OCI-LY3 (cell line): ENCODE measurements at regions not wholly inside any gene's neighbourhood (a gene's known extent, or its start where the extent isn't known, plus 50 kb on each side); places are given as distances from the start of the nearest gene placed in this dataset.
A peak's percentile ranks its signal among the peaks of the same experiment; 100 is the strongest.

Experiments used
- H2AFZ ChIP-seq: fragments of 200-600, 300-600 bp; shearing (Covaris generic); 2 replicates; pipeline ENCODE4 v1.6.0; 2014; ENCODE audit warnings: antibody characterized with exemption, low read depth, low read length
- H3K27ac ChIP-seq: fragments of 200-600, 300-600 bp; sonication (generic); 2 replicates; pipeline ENCODE4 v1.5.1; 2014; ENCODE audit warnings: mild to moderate bottlenecking, low read length, moderate library complexity, mixed read lengths
- H3K27me3 ChIP-seq: fragments of 200-600, 300-600 bp; sonication (generic); 2 replicates; pipeline ENCODE4 v1.6.1; 2014; ENCODE audit warnings: low read depth, low read length, mixed read lengths
- H3K36me3 ChIP-seq: fragments of 200-600, 300-600 bp; sonication (generic); replicated peaks from 2 replicates; pipeline ENCODE3; 2014; ENCODE audit warnings: low read depth, low read length, mixed read lengths
- H3K4me1 ChIP-seq: fragments of 300-600, 200-600 bp; sonication (generic); 2 replicates; pipeline ENCODE4 v1.6.1; 2014; ENCODE audit warnings: low read length, mixed read lengths
- H3K4me2 ChIP-seq: fragments of 200-600, 300-600 bp; sonication (generic); 2 replicates; pipeline ENCODE4 v1.6.1; 2014; ENCODE audit warnings: low read length, mixed read lengths
- H3K4me3 ChIP-seq: fragments of 300-600, 200-600 bp; sonication (generic); 2 replicates; pipeline ENCODE4 v1.5.1; 2014; ENCODE audit warnings: antibody characterized with exemption, mild to moderate bottlenecking, low read length, moderate library complexity
- H3K79me2 ChIP-seq: fragments of 300-600, 200-600 bp; shearing (Covaris generic); 2 replicates; pipeline ENCODE4 v1.6.1; 2014; ENCODE audit warnings: mild to moderate bottlenecking, low read length, mixed read lengths
- H3K9ac ChIP-seq: fragments of 300-600, 200-600 bp; shearing (Covaris generic); 2 replicates; pipeline ENCODE4 v1.6.0; 2014; ENCODE audit warnings: mild to moderate bottlenecking, low read length, moderate library complexity
- H3K9me3 ChIP-seq: fragments of 200-600, 300-600 bp; shearing (Covaris generic); 2 replicates; pipeline ENCODE4 v1.6.1; 2014; ENCODE audit warnings: low read length, mixed read lengths; ENCODE audit not compliant: insufficient read depth
- H4K20me1 ChIP-seq: fragments of 200-600, 300-600 bp; sonication (generic); 2 replicates; pipeline ENCODE4 v1.6.1; 2016; ENCODE audit warnings: low read length, mixed read lengths; ENCODE audit not compliant: insufficient read depth
- EZH2phosphoT487 ChIP-seq: fragments of 200-600 bp; shearing (Covaris generic); IDR thresholded peaks from 2 replicates; pipeline ENCODE4 v1.6.1; 2018; ENCODE audit warnings: antibody characterized with exemption, mixed run types, low read depth
- TF ChIP-seq, protein P1 (sequence below): fragments of 200-600, 300-600 bp; sonication (generic); IDR thresholded peaks from 2 replicates; pipeline ENCODE4 v1.5.1; 2014; ENCODE audit warnings: antibody characterized with exemption, low read length, low read depth

DNA sequence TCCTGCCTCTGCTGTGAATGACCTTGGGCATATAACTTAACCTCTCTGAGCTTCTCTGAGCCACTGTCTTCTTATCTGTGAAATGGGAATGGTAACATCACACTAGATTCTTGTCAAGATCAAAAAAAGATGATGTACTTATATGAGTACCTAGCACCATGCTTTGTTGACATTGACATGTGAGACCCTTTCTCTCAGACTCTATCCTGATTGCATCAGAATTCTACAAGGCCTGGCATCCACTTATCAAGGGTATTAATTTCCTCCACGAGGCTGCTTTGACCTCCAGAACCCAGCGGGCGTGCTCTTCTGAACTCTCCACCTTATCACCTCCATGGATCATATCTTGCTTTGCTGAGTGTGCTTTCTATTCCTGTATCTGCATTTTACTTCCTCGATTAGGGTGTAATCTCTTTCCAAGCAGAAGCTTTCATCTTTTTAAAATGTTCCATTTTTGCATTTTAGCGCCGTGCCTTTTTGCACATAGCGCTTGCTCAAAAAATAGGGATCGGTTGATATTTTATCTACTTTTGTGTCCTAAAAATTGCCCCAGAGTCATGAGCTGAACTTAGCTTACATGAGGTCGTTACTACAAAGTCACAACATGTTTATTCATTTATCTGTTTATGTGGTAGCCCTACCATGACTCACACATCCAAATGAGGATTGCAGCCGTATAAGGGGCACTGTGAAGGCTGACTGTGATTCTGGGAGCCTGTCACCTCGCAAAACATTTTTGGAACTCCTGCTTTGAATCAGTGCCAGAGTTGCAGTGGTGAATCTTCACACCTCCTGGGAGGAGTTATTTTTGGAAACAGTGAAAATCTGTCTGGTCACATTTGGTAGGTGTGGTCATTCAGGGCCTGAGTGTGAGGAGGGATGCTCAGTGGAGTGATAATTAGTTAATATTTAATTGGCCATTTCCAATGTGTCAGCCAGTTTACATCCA lies 63.2 kb downstream of the IER5 start:
- Histone ChIP-seq H3K27ac (no peak overlapping the region), H3K9ac (no peak overlapping the region), H3K27me3 (peaks cover 8% of the 10 kb centered on the region; the same call in 1 of the 2 replicates), H3K36me3 (no peaks in the 10 kb centered on the region), H3K79me2 (no peaks in the 10 kb centered on the region), H2AFZ (no peak overlapping the region), H4K20me1 (no peaks in the 10 kb centered on the region), H3K4me2 (no peak overlapping the region), H3K9me3 (no peaks in the 10 kb centered on the region; the same call in 1 of the 2 replicates), H3K4me1 (peaks cover 40% of the 10 kb centered on the region), H3K4me3 (no peak overlapping the region)
- TF ChIP-seq, protein P1, sequence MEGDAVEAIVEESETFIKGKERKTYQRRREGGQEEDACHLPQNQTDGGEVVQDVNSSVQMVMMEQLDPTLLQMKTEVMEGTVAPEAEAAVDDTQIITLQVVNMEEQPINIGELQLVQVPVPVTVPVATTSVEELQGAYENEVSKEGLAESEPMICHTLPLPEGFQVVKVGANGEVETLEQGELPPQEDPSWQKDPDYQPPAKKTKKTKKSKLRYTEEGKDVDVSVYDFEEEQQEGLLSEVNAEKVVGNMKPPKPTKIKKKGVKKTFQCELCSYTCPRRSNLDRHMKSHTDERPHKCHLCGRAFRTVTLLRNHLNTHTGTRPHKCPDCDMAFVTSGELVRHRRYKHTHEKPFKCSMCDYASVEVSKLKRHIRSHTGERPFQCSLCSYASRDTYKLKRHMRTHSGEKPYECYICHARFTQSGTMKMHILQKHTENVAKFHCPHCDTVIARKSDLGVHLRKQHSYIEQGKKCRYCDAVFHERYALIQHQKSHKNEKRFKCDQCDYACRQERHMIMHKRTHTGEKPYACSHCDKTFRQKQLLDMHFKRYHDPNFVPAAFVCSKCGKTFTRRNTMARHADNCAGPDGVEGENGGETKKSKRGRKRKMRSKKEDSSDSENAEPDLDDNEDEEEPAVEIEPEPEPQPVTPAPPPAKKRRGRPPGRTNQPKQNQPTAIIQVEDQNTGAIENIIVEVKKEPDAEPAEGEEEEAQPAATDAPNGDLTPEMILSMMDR: no peak
- no peak for TF ChIP-seq EZH2phosphoT487

- peak overlapping the region; percentile 58; the same call in 1 of the 2 replicates for H2AFZ ChIP-seq
- no peak for TF ChIP-seq EZH2phosphoT487
- TF ChIP-seq, protein P1: peak; percentile 59
- peak overlapping the region; percentile 41; the same call in 1 of the 2 replicates for H3K9ac ChIP-seq
- peaks cover 40% of the 10 kb centered on the region for H3K4me1 ChIP-seq
- peak overlapping the region; percentile 88 for H3K4me2 ChIP-seq
- H3K9me3 ChIP-seq: no peaks in the 10 kb centered on the region; the same call in 1 of the 2 replicates
- H4K20me1 ChIP-seq: no peaks in the 10 kb centered on the region
- no peaks in the 10 kb centered on the region for H3K36me3 ChIP-seq
- H3K27me3 ChIP-seq: peaks cover 11% of the 10 kb centered on the region; the same call in 1 of the 2 replicates
- H3K79me2 ChIP-seq: no peaks in the 10 kb centered on the region
- H3K27ac ChIP-seq: no peak overlapping the region
- H3K4me3 ChIP-seq: peak overlapping the region; percentile 60
Measured at GRCh38 chr1:181152892-181153633, 64.6 kb downstream of the IER5 start.

GRCh38 chr1:181153634-181153961 lies 65.1 kb downstream of the IER5 start:
- Histone ChIP-seq H3K4me2 (peak overlapping the region; percentile 88), H3K27ac (no peak overlapping the region)

More at GRCh38 chr1:181153634-181153961, 65.1 kb downstream of the IER5 start:
- TF ChIP-seq EZH2phosphoT487: no peak
- TF ChIP-seq, protein P1: no peak
- Histone ChIP-seq H3K4me1 (peaks cover 40% of the 10 kb centered on the region), H3K27me3 (peaks cover 11% of the 10 kb centered on the region; the same call in 1 of the 2 replicates), H3K9me3 (no peaks in the 10 kb centered on the region; the same call in 1 of the 2 replicates), H3K36me3 (no peaks in the 10 kb centered on the region), H3K4me3 (peak overlapping the region; percentile 60; the same call in 1 of the 2 replicates), H2AFZ (no peak overlapping the region), H4K20me1 (no peaks in the 10 kb centered on the region), H3K79me2 (no peaks in the 10 kb centered on the region), H3K9ac (no peak overlapping the region)
